Globus pallidus (tissue), 1 donor: ENCODE measurements at regions not wholly inside any gene's neighbourhood (a gene's known extent, or its start where the extent isn't known, plus 50 kb on each side); places are given as distances from the start of the nearest gene placed in this dataset.

Experiments
- DNase-seq: peaks from one replicate; pipeline ENCODE4 v3.0.0-alpha.2; 2015; ENCODE audit warnings: low spot score

DNA sequence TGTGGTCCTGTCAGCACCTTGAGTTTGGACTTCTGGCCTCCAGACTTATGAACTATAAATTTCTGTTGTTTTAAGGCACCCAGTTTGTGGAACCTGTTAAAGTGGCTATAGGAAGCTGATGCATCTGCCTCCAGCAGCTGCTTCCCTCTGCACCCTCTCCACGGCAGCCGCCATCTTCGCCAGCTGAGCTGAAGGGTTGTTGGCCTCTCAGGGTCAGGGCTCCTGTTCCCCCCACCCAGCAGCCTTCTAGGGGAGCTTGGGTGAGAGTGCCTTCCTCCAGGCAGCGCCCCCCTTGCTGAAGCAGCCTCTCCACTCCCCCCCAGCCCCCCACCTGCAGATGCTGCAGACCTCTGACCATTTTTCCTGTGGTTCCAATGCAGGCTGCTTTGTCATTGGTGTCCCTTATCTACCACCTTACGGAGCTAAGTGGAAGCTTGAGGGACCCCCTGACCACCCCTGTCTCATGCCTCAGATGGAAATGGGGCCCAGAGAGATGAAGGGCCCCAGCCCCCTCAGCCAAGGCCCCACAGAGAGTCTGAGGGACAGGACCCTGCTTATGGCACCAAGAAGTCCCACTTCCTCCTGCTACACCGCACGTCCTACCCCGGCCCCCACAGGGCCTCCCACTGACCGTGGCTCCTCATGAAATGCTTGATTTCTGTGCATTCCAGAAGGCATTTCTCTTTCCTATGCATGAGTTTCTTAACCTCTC lies 61.4 kb upstream of the TLE3 start:
- no peak for DNase-seq

- no peak for DNase-seq
These were observed 60.7 kb upstream of the TLE3 start for GRCh38 chr15:70158309-70159000.

- peak; percentile 28 for DNase-seq
These were observed 59.1 kb upstream of the TLE3 start for GRCh38 chr15:70156671-70157271.

- no peak for DNase-seq
These were observed 57.1 kb upstream of the TLE3 start for GRCh38 chr15:70154718-70155347.

GRCh38 chr15:70153921-70154717 lies 56.4 kb upstream of the TLE3 start:
- DNase-seq = no peak

GRCh38 chr15:70152070-70152480 lies 54.4 kb upstream of the TLE3 start:
- no peak for DNase-seq

- no peak for DNase-seq
These were observed 53.7 kb upstream of the TLE3 start for GRCh38 chr15:70151462-70151861.

DNA sequence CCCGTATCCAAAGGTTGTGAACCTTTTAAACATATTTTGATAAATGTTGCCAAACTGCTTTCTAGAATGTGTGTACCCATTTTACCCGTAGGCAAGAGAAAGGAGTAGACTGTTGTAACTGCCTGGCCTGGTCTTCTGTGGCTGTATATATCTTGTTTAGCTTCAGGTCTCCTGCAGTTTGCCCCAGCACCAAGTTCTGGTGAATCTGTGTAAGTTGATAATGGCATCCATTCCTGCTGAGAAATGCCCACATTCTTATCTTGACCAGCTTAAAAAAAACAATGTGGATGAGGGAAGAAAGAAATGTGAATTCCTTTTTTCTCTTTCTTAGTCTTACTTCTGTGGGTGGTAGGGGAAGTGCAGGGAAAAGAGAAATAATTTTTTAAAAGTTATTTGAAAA lies 53.3 kb upstream of the TLE3 start:
- DNase-seq = no peak

GRCh38 chr15:70150405-70150747 lies 52.7 kb upstream of the TLE3 start:
- DNase-seq = no peak

DNA sequence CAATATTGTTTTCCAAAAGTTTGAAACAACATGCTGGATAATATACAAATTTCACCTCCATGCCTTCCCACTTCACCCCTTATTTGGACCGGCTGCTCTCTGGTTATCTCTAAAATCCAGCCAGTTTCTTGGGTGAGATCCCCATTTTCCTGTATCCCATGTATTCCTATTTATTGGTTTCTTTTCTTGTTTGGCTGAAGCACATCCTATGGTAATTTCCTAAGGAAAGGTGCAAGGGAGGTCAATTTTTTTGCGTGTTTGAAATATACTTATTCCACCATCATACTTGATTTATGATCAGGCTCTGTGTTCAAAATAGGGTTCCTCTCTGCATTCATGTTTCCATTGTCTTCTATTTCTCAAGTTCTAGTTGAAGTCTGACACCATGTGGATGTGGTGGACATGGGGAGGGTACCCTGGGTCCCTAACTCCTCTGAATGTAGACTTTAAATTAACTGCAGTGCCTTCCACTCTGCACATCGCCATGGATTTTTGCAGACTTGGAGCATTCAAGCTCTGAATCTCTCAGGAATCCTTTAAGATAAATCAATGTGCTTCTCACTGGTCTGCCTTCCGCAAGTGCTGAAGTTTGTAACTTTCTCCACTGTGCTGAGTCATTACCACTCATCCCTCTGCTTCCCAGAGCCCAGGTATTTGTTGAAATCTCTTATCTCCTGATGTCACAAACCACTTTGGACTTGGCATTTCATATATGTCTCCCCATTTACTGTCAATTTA lies 52.1 kb upstream of the TLE3 start:
- DNase-seq = no peak

GRCh38 chr15:70147778-70148177 lies 50.1 kb upstream of the TLE3 start:
- no peak for DNase-seq
